ENCODE measurements at regions not wholly inside any gene's neighbourhood (a gene's known extent, or its start where the extent isn't known, plus 50 kb on each side); places are given as distances from the start of the nearest gene placed in this dataset.

DNA sequence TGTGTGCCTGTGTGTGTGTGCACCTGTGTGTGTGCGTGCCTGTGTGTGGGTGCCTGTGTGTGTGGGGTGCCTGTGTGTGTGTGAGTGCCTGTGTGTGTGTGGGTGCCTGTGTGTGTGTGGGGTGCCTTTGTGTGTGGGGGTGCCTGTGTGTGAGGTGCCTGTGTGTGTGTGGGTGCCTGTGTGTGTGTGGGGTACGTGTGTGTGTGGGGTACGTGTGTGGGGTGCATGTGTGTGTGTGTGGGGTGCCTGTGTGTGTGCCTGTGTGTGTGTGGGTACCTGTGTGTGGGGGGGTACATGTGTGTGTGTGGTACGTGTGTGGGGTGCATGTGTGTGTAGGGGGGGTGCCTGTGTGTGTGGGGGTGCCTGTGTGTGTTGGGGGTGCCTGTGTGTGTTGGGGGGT, 73.4 kb upstream of the HGFAC start:
- no peaks in the 10 kb centered on the region for H3K9me2 ChIP-seq
- H3K4me1 ChIP-seq (ENCODE audit: control insufficient read depth in 1 of 2, insufficient read depth in 2 of 2, low read depth in 1 of 2, low read length in 1 of 2), result peaks cover 19 to 28% of the 10 kb centered on the region in 2 experiments
- no peak overlapping the region for H3K9ac ChIP-seq
- WGBS (ENCODE audit: low lambda C conversion rate), result 87% methylated on average over 4 of the region's 4 CpGs
- no peak overlapping the region for H3K27ac ChIP-seq (ENCODE audit: low read depth in 2 of 2, low read length in 1 of 2)
- DNase-seq, result no peak
- H3K4me3 ChIP-seq (ENCODE audit: low read depth in 2 of 2, low read length in 1 of 2), result no peak overlapping the region
- no peaks in the 10 kb centered on the region for H3K36me3 ChIP-seq (replicated peaks in 1 of 2; ENCODE audit: control insufficient read depth in 1 of 2, insufficient read depth in 2 of 2, low read length in 1 of 2)
- TF ChIP-seq FOSL2 (IDR thresholded peaks at IDR 0.05; ENCODE audit: borderline replicate concordance, low read depth), result no peak
- TF ChIP-seq POLR2AphosphoS5 (IDR thresholded peaks at IDR 0.05; ENCODE audit: low read depth, low read length), result no peak
- no peak for TF ChIP-seq TEAD4 (IDR thresholded peaks at IDR 0.05; ENCODE audit: borderline replicate concordance, insufficient read depth)
- TF ChIP-seq, protein P1, sequence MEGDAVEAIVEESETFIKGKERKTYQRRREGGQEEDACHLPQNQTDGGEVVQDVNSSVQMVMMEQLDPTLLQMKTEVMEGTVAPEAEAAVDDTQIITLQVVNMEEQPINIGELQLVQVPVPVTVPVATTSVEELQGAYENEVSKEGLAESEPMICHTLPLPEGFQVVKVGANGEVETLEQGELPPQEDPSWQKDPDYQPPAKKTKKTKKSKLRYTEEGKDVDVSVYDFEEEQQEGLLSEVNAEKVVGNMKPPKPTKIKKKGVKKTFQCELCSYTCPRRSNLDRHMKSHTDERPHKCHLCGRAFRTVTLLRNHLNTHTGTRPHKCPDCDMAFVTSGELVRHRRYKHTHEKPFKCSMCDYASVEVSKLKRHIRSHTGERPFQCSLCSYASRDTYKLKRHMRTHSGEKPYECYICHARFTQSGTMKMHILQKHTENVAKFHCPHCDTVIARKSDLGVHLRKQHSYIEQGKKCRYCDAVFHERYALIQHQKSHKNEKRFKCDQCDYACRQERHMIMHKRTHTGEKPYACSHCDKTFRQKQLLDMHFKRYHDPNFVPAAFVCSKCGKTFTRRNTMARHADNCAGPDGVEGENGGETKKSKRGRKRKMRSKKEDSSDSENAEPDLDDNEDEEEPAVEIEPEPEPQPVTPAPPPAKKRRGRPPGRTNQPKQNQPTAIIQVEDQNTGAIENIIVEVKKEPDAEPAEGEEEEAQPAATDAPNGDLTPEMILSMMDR (IDR thresholded peaks at IDR 0.05), result no peak
- no peak overlapping the region for H2AFZ ChIP-seq (ENCODE audit: low read depth)
- peaks cover 44% of the 10 kb centered on the region for H3K79me2 ChIP-seq (ENCODE audit: insufficient read depth)
- ChIA-PET CTCF (interaction anchor here (0.7 kb wide), 1 partner anchor 13 kb away, joined by 3 read pairs; no protein-coding TSS in a partner anchor), POLR2A (no interaction called here)
- H3K27me3 ChIP-seq (ENCODE audit: insufficient read depth), result no peaks in the 10 kb centered on the region
- H3F3A ChIP-seq (replicated peaks; ENCODE audit: insufficient read depth), result peaks cover 23% of the 10 kb centered on the region
- H4K20me1 ChIP-seq (ENCODE audit: insufficient read depth), result peaks cover 18% of the 10 kb centered on the region; the same call in 1 of the 2 replicates
- no peak overlapping the region for H3K4me2 ChIP-seq
- no peaks in the 10 kb centered on the region for H3K9me3 ChIP-seq

DNA sequence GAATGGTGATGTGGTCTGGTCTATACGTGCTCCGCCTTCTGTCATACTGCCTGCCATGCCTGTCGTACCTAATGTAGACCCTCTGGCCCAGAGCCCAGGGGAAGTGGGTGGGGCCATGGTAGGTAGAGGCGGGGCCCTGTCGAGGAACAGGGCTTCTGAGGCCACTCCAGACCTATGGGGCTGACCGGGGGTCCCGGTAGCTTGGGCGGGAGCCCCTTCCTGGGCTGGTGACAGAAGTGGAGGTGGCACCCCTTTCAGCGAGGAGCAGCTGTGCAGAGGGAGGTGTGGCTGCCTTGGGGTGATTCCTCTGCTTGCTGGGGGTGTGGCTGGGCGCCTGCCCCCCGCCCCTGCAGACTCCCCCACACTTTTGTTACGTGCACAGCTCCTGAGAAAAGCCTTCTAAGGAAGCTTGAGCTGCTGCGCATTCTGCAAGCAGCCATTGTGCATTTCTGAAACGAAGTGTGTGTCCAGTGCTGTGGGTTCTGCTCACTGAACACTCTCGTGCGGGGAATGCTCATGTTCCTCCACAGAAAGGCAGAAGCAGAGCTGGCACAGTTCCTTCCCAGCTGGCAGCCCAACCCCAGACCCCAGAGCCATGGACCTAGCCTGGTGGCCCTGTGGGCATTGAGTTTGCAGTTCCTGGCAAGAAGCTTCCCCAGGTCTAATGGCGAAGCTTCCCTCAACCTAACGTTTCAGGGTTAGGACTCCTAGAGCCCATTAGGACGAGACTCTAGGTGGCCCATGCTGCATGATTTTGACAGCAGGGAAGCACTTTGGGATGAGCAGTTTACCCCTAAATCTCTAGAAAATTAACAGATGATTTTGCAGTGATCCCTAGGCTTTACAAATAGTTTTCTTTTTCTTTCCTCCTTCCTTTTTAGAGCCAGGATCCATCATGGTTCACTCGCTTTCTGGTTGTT, 72.7 kb upstream of the HGFAC start:
- Histone ChIP-seq H3K9me3 (no peaks in the 10 kb centered on the region), H3F3A (replicated peaks; ENCODE audit: insufficient read depth) (peaks cover 23% of the 10 kb centered on the region), H2AFZ (ENCODE audit: low read depth) (0 out of 2 replicates have a peak overlapping the region, but pooled peaks have one; percentile 52), H3K9me2 (no peaks in the 10 kb centered on the region), H3K4me3 (ENCODE audit: low read depth in 2 of 2, low read length in 1 of 2) (peak overlapping the region; percentile 25 to 62; a peak in 3 of 4 replicates), H3K36me3 (replicated peaks in 1 of 2; ENCODE audit: control insufficient read depth in 1 of 2, insufficient read depth in 2 of 2, low read length in 1 of 2) (no peaks in the 10 kb centered on the region), H3K27me3 (ENCODE audit: insufficient read depth) (no peaks in the 10 kb centered on the region), H3K4me1 (ENCODE audit: control insufficient read depth in 1 of 2, insufficient read depth in 2 of 2, low read depth in 1 of 2, low read length in 1 of 2) (peaks cover 19 to 28% of the 10 kb centered on the region in 2 experiments), H4K20me1 (ENCODE audit: insufficient read depth) (peaks cover 18% of the 10 kb centered on the region; the same call in 1 of the 2 replicates), H3K27ac (ENCODE audit: low read depth in 2 of 2, low read length in 1 of 2) (peak overlapping the region; percentile 17 to 92; a peak in 3 of 4 replicates), H3K9ac (peak overlapping the region; percentile 64), H3K4me2 (peak overlapping the region; percentile 90), H3K79me2 (ENCODE audit: insufficient read depth) (peaks cover 50% of the 10 kb centered on the region)
- DNase-seq, result peak; percentile 62
- 73% methylated on average over 10 of the region's 20 CpGs for WGBS (ENCODE audit: low lambda C conversion rate)
- CTCF ChIA-PET, result interaction anchor here (0.6 to 2.0 kb wide), 6 partner anchors 14 to 112 kb away, joined by 3 to 7 read pairs (median 4); no protein-coding TSS in a partner anchor
- TF ChIP-seq MXI1 (IDR thresholded peaks at IDR 0.05; ENCODE audit: low read depth, low read length) (no peak), SMC3 (IDR thresholded peaks at IDR 0.05; ENCODE audit: low read depth, low read length) (no peak), TCF12 (IDR thresholded peaks at IDR 0.05) (no peak), RFX5 (IDR thresholded peaks at IDR 0.05; ENCODE audit: low read length) (no peak), NFIC (IDR thresholded peaks at IDR 0.05; ENCODE audit: borderline replicate concordance) (no peak), POLR2AphosphoS5 (IDR thresholded peaks at IDR 0.05; ENCODE audit: low read depth, low read length) (no peak), FOXJ3 (CRISPR knock-in tag; IDR thresholded peaks at IDR 0.05) (no peak)
- TF ChIP-seq, protein P1 (IDR thresholded peaks at IDR 0.05), result no peak
- TF ChIP-seq, protein P2, sequence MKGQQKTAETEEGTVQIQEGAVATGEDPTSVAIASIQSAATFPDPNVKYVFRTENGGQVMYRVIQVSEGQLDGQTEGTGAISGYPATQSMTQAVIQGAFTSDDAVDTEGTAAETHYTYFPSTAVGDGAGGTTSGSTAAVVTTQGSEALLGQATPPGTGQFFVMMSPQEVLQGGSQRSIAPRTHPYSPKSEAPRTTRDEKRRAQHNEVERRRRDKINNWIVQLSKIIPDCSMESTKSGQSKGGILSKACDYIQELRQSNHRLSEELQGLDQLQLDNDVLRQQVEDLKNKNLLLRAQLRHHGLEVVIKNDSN (IDR thresholded peaks at IDR 0.05; ENCODE audit: borderline replicate concordance, low read depth), result no peak
- TF ChIP-seq, protein P3, sequence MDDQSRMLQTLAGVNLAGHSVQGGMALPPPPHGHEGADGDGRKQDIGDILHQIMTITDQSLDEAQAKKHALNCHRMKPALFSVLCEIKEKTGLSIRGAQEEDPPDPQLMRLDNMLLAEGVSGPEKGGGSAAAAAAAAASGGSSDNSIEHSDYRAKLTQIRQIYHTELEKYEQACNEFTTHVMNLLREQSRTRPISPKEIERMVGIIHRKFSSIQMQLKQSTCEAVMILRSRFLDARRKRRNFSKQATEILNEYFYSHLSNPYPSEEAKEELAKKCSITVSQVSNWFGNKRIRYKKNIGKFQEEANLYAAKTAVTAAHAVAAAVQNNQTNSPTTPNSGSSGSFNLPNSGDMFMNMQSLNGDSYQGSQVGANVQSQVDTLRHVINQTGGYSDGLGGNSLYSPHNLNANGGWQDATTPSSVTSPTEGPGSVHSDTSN (IDR thresholded peaks at IDR 0.05), result no peak
- TF ChIP-seq, protein P4, sequence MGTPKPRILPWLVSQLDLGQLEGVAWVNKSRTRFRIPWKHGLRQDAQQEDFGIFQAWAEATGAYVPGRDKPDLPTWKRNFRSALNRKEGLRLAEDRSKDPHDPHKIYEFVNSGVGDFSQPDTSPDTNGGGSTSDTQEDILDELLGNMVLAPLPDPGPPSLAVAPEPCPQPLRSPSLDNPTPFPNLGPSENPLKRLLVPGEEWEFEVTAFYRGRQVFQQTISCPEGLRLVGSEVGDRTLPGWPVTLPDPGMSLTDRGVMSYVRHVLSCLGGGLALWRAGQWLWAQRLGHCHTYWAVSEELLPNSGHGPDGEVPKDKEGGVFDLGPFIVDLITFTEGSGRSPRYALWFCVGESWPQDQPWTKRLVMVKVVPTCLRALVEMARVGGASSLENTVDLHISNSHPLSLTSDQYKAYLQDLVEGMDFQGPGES (IDR thresholded peaks at IDR 0.05; ENCODE audit: low read depth, low read length), result no peak
- POLR2A ChIA-PET, result no interaction called here

Data from SK-N-SH (cell line).